ENCODE measurements at regions not wholly inside any gene's neighbourhood (a gene's known extent, or its start where the extent isn't known, plus 50 kb on each side); places are given as distances from the start of the nearest gene placed in this dataset.

DNA sequence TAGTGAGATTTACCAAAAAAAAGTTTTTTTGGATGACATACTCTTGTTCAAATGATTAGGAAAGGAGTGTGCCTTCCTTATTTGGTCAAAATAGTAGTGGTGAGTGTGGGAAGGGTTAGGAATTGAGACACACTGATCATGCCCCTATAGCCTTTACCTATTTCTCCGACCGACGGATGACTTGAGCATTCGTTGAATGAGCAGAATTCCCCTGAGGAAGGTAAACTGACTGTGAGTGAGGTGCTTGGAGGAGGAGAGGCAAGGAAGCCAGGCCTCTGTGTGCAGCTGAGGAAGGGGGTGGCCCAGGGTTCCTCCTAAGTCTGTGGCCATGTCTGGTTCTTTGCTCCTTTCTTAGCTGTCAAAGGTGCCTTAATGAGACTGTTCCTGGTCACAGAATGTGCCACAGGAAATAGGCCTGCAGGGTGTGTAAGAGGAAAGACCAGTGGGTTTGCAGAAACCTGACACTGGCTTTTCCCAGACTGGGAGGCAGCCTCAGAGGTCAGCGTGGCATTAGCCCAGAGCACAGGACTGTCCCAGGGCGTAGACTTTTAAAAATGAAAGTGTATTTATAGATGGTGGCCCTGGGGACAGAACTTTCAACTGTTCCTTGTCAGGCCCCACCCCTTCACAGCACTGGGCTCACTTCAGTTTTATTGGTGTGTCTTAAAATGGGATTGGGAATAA lies 307.7 kb upstream of the C2CD4B start:
- DNase-seq (ENCODE audit: low read depth) = no peak

DNA sequence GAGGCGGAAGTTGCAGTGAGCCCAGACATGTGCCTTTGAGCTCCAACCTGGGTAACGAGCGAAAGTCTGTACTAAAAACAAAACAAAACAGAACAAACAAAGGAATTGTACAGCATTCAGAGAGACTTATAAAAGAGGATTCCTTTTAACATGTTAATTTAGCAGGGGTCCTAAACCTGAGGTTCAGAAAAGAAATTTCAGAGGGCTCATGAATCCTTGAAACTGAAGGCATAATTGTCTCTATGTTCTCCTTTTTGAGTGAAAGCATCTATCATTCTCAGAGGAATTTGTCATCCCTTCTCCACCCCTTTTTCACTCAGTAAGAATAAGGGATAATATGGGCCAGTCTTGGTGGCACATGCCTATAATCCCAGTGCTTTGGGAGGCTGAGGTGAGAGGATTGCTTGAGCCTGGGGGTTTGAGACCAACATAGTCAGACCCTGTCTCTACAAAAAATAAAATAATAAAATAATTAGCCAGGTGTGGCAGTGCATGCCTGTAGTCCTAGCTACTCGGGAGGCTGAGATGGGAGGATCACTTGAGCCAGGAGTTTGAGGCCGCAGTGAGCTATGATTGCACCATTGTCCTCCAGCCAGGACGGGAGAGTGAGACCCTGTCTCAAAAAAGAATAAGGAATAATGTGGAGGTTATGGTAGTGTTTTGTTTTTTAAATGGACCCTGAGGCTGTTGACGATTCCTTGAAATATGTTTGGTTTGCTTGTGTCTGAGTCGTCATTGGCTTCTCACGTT lies 309.1 kb upstream of the C2CD4B start:
- DNase-seq (ENCODE audit: low read depth) = no peak

DNA sequence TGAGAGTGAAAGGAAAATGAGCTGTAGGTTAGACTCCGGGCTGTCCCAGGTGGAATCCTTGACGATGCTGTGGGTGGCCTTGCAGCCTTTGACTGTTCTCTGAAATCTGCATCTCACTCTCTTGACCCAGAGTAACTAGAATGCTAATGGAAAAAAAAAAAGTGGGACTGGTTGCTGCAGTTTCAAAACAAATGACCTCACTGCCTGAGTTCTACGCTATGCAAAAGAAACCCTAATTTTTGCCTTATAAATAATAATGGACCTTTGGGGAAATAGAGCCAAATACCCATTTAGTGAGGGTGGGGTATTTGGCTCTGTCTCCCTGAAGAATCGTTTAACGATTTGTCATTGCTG lies 309.7 kb upstream of the C2CD4B start:
- no peak for DNase-seq (ENCODE audit: low read depth)

DNA sequence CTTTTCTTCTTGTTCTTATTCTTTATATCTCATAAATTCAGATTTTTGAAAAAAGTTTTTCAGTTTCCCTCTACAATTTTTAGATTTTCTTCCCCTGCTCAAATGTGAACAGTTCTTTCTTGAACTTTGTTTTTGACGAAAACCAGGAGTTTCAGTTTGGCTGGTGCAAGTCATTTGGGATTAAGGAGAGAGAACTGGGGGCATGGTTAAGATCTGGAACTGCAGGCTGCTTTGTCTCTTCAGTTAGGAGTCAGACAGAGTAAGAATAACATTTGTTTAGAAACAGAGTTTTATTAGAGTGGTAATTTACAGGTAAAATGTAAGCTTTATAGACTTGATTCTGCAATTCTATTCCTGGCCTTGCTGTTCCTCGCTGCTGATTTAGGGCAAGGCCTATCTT lies 310.5 kb upstream of the C2CD4B start:
- no peak for DNase-seq (ENCODE audit: low read depth)

DNA sequence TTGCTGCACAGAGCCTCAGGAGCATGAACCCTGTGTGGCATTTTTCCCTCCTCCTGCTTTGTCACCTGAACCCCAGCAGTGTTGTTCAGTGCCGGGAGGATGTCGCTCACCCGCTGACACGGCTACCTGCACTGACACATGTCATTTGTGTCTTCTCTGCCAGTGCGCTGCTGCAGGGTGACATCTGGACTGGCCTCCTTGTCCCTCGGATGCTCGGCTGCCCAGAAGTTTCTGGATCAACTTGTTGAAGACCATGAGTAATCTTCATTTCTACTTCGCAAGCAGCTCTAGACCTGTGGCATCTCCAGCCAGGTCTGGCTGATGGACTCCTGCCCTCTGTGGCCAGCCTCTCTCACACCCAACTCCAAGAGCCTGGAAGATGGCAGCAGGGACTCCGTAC lies 311.1 kb upstream of the C2CD4B start:
- no peak for DNase-seq (ENCODE audit: low read depth)

DNA sequence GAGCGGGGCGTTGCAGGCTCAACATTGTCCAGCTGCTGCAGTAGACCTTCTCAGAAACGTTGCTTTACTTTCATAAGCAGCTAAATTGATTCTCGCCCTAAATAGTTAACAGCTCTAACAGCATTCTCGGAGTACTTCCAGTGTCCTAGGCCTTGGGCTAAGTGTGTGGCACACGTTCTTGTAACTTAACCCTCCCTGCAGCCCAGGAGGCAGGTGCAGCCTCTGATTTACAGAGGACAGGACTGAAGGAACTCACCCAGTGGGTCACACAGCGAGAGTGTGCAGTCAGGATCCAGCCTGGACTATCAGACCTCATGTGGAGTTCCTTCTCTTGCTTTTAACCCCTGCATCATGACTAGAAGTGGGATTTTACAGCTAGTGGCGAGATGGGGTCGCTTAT lies 312.8 kb upstream of the C2CD4B start:
- no peak for DNase-seq (ENCODE audit: low read depth)

DNA sequence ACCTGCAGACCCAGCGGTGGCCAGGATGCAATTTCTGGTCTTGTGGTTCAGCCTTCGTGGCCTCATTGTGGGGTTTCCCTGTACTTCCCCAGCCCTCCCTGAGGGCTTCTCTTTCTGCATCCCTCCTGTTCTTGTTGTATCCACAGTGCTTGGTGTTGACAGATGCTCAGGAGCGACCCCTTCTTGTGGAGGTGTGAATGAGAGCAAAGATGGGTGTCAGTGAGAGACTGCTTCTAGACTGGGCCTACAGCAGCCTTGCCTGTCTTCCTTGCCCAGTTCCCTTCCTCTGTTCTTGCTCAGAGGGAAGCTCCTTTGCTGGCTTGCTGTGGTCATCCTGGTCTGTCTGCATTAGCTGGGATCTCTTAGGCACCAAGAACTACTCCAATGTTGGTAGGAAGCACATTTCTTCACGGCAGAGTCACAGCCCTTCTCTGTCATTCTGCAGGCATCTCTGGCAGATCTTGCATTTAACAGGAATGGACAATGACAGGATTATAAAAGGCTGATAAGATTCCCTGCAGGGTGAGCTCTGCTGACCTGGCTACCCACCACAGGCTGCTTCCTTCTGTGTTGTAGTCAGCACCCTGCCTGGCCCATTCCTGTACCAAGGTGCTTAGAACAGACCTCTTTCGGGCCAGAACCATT lies 317.8 kb upstream of the C2CD4B start:
- no peak for DNase-seq (ENCODE audit: low read depth)

DNA sequence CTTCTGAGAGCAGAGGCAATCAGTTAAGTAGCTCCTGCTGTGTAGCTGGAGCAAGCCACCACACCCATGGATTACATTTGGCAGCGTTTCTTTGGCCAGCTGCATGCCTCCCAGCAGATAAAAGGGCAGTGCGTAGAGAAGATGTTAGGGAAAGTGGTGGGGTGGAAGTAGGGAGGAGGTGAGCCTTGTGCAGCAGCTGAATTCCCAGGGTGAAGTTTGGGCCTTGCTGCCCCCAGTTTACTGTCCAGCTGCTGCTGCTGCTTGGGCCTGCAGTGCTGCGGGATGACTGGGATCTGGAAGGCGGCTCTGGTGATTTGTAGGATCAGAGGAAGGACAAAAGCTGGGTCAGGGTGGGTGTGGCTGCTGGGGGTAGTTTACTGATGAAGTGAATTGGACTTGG lies 318.7 kb upstream of the C2CD4B start:
- no peak for DNase-seq (ENCODE audit: low read depth)

DNA sequence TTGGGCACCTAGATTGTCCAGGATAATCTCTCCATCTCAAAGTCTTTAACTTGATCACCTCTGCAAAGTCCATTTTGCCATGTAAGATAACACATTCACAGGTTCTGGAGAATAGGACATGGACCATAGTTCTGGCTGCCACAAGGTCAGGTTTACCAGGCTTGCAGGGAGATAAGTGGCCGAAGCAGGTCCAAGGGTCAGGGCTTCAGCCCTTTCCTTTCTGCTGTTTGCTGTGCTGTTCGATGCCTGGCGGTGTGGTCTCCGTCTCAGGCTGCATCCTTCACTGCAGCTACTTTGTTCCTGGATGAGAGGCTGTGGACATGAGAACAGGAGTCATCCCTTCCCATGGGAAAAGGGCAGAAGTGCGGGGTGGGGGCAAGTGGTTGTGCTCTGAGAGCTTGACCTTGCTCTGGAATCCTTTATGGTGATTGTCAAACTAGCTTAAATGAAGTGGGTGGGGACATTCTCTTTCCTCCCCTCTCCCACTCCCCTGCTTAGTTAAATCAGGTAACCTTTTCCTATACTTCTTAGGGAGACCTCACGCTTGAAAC lies 320.2 kb upstream of the C2CD4B start:
- no peak for DNase-seq (ENCODE audit: low read depth)

DNA sequence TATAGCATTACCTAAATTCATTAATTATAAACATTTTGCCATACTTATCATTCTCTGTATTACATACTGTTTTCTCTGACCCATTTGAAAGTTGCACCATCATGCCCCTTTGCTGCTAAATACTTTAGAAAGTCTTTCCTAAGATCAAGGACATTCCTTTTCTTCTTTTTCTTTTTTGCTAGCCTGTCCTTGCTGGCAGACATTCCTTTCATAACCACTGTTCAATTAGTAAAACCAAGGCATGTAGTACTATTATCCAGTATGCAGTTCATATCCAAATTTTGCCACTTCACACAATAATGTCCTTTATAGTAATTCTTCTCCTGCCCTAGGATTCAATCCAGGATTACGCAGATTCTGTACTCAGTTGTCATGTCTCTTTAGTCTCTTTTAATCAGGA lies 321.0 kb upstream of the C2CD4B start:
- DNase-seq (ENCODE audit: low read depth) = no peak

DNA sequence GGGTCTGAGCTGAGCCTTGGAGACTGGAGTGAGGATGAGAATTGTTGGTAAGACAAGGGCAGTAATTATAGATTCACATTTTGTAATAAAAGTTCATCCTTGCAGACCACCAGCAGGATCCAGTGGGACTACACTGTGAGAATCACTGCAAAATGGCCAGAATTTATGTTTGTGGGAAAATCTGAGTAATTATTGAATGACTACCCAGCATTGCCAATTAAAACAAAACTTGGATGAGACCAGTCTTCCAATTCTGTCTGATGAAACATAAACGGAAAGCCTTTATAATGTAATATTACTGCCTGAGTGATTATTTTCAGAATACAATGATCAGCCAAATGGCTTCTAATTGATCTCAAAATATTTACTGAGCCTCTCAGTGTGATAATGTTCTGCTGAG lies 323.3 kb upstream of the C2CD4B start:
- DNase-seq (ENCODE audit: low read depth) = no peak

DNA sequence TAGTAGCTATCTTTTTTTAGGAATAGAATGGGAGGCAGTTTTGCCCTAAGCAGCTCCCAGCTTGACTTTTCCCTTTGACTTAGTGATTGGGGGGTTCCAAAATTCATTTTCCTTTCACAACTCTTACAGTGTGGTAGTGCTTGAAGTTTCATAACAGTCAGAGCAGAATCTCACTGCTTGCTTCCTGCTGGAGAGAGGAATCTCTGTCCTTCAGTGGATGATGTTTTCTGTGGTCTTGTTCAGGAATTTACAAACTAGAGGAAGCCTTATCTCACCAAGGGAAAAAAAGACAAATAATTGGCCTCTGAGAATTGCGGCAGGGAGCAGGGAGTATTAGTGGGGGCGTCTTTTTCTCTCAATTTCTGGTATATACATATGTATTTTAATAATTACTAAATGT lies 326.6 kb upstream of the C2CD4B start:
- no peak for DNase-seq (ENCODE audit: low read depth)

DNA sequence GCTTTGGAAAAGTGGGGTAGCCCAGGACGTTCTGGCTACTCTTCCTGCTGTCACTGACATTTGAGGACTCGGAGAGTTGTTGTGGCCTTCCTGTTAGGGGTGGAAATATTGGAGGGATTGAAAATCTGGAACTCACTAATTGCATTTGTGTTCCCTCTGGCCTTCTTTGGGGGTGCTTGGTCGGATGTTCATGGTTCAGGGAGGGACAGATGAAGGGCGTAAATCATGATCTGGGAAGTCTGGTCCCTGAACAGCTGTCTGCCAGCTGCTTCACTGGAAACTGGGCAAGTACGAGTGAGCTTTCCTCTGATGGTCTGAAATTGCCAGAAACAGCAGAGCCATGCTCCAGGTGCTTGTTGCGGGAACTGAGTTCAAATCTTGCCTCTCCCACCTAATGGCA lies 327.8 kb upstream of the C2CD4B start:
- DNase-seq (ENCODE audit: low read depth) = no peak

DNA sequence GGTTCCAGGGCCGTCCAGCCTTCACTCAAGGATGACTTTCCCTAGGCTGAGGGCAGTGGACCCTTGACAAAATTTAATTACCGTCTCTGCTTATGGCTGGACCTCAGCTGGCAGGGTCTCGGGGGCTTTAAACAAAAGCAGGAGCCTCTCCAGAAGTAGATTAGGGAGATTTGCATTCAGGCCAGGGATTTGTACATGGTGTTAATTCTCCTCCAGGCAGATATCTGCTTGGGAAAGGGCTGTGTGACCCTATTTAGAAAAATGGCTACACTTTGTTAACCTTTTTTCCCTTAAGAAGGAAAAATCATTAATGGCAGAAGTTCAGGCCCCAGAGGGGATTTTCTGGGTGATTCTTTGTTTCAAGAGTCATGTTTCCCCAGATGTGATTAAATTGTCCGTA lies 329.1 kb upstream of the C2CD4B start:
- no peak for DNase-seq (ENCODE audit: low read depth)

DNA sequence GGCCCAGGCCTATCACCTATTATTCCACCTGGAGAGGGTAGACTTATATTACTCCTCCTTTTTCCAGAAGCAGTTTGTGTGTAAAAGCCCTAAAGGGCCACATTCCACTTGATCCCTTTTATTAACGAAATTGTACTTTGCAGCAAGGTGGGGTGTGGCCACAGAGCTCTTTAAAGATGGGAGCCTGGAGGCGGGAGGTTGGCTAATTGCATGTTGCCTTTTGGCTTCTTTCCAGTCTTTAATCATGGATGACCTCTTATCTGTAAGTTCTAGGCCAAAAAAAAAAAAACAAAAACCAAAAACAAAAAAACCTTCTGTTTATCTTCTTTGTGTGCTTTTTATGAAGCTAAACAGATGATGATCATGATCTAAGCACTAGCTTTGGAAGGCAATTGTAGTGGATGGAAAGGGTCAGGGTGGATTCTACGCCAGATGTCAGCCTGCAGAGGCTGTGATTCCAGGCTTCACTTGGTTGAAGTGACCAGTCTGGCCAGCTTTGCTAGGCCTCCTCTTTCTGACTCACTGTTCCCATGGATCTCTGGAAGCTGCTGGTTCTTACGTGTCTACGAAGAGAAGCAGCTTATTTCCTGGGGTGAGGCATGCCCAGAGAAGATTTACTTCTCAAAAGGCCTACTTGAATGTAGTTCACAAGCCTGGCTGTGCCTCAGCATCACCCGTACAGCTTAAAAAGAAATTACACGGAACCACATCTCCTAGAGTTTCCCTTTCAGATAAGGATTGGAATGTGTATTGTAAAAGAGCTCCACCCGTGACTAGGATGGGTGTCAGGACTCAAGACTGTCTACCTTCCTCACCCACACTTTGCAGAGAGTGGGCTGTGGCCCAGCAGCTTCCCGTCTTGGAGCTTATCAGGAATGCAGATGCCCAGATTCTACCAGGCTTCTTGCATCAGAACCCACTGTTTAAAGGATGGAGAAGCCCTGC lies 330.9 kb upstream of the C2CD4B start:
- DNase-seq (ENCODE audit: low read depth) = no peak

DNA sequence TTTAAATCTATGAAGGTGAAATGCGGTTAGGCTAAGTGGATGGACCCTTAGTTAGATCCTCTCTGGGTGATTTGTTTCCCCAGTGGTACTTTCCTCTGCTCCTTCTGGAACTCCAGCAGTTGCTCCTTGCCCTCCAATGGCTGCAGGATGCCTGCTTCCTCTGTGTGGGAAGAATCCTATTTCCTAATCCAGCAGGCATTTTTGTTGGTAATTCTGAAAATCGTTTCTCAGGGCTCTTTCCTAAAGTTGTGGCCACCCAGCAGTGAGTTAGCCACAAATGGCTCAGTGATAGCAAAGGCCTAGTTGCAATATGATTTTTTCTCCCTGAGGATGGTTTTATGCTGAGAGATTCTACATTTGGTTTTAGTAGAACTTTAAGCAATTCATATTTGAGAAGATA lies 332.3 kb upstream of the C2CD4B start:
- no peak for DNase-seq (ENCODE audit: low read depth)

DNA sequence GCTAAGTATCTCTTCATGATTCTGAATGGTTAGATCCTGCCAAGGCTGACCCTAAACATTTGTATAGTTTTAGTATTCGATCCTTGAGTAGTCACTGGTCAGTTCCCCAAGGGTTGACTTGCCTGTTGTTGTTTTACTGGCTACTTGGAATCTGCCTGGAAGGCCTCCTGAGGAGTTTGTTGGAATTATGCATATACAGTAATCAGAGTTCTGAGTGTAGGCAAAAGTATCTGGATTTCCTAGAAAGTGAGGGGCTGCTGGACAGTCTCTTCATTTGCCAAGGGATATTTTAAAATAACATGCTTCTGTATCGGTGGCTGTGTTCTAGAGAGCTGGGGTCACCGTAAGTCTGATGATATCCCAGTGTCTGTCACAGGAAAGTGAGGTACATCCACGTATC lies 333.2 kb upstream of the C2CD4B start:
- DNase-seq (ENCODE audit: low read depth) = no peak

DNA sequence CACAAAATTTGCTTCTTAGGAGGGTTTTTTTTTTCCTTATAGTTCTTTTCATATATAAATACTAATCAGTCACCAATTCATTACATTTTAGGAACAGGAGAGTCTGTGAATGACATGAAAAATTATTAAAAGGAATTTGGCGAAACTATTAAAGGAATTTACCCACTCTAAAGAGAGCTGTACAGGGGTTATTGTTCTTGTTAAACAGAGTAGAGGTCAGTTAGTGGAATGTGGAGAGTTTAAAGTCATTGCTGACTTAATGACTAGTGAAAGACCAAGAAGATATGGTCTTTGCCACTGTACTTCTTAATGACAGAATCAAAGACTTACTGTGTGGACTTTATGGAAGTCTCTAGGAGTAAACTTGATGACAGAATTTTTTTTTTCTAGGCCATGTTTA lies 333.6 kb upstream of the C2CD4B start:
- DNase-seq (ENCODE audit: low read depth) = no peak

DNA sequence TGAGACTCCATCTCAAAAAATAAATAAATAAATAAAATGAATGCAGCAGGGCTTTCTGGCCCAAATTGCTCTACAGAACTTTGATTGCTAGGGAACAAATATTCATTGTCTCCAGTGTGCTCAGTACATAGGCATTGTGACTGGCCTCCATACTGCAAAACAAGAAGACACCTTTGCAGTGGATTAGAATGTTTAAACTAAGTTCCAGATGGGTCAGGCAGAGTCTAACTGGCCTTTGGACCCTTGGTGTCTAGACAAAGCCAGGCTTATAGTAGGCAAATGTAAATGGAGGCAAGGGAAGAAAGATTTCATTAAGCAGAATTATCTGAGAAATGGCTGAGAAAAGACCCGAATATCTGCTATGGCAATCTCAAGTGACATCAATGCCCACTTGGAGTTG lies 335.2 kb upstream of the C2CD4B start:
- DNase-seq (ENCODE audit: low read depth) = no peak

DNA sequence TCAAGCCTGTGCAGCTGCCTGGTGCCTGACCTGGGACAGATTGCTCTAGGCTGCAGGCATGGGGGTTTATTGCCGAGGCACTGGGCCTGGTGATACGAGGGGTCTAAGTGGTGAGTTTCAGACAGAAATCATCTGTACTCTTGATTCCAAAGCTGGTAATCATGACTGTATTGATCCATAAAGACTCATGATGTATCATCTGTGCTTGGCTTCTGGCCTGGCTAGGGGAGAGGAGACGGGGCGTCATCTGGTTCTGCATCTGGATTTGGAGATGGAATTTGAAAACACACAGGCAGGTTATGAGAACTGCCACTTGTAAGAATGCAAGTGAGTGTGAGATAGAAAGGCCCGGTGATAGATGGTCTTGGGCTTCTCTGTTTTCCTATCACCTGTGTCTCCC lies 337.4 kb upstream of the C2CD4B start:
- no peak for DNase-seq (ENCODE audit: low read depth)

DNA sequence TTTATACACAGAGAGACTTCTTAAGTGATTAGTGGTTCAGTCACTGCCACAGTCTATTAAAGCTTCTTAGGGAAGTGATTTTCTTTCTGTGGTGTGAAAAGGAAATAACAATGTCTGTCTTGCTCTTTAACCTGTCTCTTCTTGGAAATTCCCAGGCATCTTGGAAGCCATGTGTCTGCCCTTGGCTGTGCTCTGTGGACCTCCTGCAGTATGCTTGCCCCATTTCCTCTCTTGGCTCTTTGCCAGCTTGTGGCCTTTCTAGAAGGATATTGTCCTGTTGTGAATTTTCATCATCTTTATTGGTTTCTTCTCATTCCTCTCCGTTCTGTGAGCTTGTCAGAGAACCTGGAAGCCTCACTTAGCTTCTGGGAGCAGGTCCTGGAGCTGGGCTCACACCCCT lies 338.4 kb upstream of the C2CD4B start:
- no peak for DNase-seq (ENCODE audit: low read depth)

DNA sequence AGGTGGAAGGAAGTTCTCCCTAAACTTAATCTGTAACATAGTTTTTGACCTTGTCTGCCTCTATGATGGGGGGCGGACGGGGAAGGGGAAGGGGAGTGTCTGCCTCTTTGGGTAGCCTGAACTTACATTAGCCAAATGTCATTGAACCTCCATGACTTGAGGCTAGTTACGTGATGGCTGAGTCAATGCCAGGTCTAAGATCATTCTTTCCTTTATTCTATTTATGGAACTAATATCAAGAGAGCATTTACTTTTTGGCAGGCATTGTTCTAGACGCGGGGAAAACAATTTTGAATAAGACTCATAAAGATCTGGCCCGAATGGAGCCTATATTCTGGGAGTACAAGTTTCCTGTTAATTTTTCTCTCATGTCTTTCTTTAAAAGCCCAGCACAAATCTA lies 340.7 kb upstream of the C2CD4B start:
- DNase-seq (ENCODE audit: low read depth) = no peak

Data from activated T-cell treated with anti-CD3 and anti-CD28 coated beads for 1 hour (primary cell).